Stomach (tissue), 8 donors: ENCODE measurements at regions not wholly inside any gene's neighbourhood (a gene's known extent, or its start where the extent isn't known, plus 50 kb on each side); places are given as distances from the start of the nearest gene placed in this dataset.

Experiments
- DNase-seq, 2 donors: peaks; one replicate each; pipeline versions ENCODE4 v3.0.0 to v3.0.0-alpha.2; 2013 to 2019
- H3K27ac ChIP-seq, 5 donors: fragments of 200-600 bp in 4 of 5; sonication (generic) in 4 of 5; one replicate each; pipeline ENCODE4 v1.5.1; 2013 to 2019; ENCODE audit warnings: mild to moderate bottlenecking in 1 of 5, moderate library complexity in 1 of 5
- H3K27me3 ChIP-seq, 3 donors: fragments of 200-600 bp; sonication (generic); one replicate each; pipeline ENCODE4 v1.5.1; 2017 to 2019; ENCODE audit warnings: mixed run types in 1 of 3
- H3K36me3 ChIP-seq, 4 donors: fragments of 200-600 bp; sonication (generic); 1 replicate in 3 of 4; 2 replicates in 1 of 4; pipeline ENCODE4 v1.5.1; 2016 to 2019
- H3K4me1 ChIP-seq, 4 donors: fragments of 200-600 bp; sonication (generic); one replicate each; pipeline ENCODE4 v1.5.1; 2016 to 2019
- H3K4me3 ChIP-seq, 4 donors: fragments of 200-600 bp; sonication (generic) in 3 of 4; one replicate each; pipeline ENCODE4 v1.5.1; 2016 to 2019; ENCODE audit warnings: mild to moderate bottlenecking in 1 of 4
- H3K9me3 ChIP-seq, 4 donors: fragments of 200-600 bp; sonication (generic); one replicate each; pipeline ENCODE4 v1.5.1; 2016 to 2019
- CTCF ChIP-seq, 7 experiments: fragments of 450-650 bp in 4 of 7; fragments of 200-600 bp in 3 of 7; sonication (generic) in 3 of 7; IDR thresholded peaks; one replicate each; pipeline ENCODE4 v1.5.1; 2016 to 2019; ENCODE audit warnings: antibody characterized with exemption in 7 of 7, control low read depth in 2 of 7, mild to moderate bottlenecking in 1 of 7
- EP300 ChIP-seq: sonication (generic); formaldehyde crosslinking; IDR thresholded peaks from one replicate; pipeline ENCODE4 v1.6.1; 2017; ENCODE audit warnings: antibody characterized with exemption
- POLR2A ChIP-seq, 4 donors: fragments of 450-650 bp; IDR thresholded peaks; one replicate each; pipeline ENCODE4 v1.6.1; 2016; ENCODE audit warnings: antibody characterized with exemption in 4 of 4, control low read depth in 2 of 4, mild to moderate bottlenecking in 1 of 4, moderate library complexity in 1 of 4
- POLR2AphosphoS5 ChIP-seq, 3 donors: sonication (generic); formaldehyde crosslinking; IDR thresholded peaks; one replicate each; pipeline ENCODE4 v1.6.1; 2016; ENCODE audit warnings: antibody characterized with exemption in 3 of 3
- WGBS, 5 donors: extraction: QIAGEN DNeasy Blood & Tissue Kit in 3 of 5; methylation state at CpG; one replicate each; pipeline versions ENCODE4 v1.1.5 to v1.1.7; 2013 to 2018; 5-methylcytosine and 5-hydroxymethylcytosine counted together
- intact Hi-C: fragments of 100-400 bp; cut with DNase I; formaldehyde crosslinking; loops from one replicate; pipeline ENCODE4 v1.15.1; 2023; ENCODE audit warnings: low total_unique reads
- donor health status: healthy with polysubstance abuse.
- donor health status: Bipolar disorder and iron deficiency.
- donor health status: healthy.

GRCh38 chr14:98623788-98624415 is 648.1 kb downstream of the BCL11B start:
- Histone ChIP-seq H3K36me3 (no peaks in the 10 kb centered on the region), H3K4me1 (no peaks in the 10 kb centered on the region), H3K27ac (no peak overlapping the region), H3K27me3 (no peaks in the 10 kb centered on the region), H3K9me3 (peaks cover 0 to 29% (median 6%) of the 10 kb centered on the region in 4 donors), H3K4me3 (no peak overlapping the region)
- intact Hi-C loops = no loop called here
- no peak for TF ChIP-seq EP300
- TF ChIP-seq POLR2A (IDR thresholded peaks at IDR 0.05) = no peak
- TF ChIP-seq CTCF (IDR thresholded peaks at IDR 0.05) = no peak
- no peak for TF ChIP-seq POLR2AphosphoS5 (IDR thresholded peaks at IDR 0.05)
- no peak for DNase-seq
- 87 to 91% (median 90%) methylated on average over 14 of the region's 14 CpGs for WGBS, 5 donors

- intact Hi-C loops = no loop called here
- TF ChIP-seq EP300 = no peak
- TF ChIP-seq POLR2A (IDR thresholded peaks at IDR 0.05) = no peak
- TF ChIP-seq CTCF (IDR thresholded peaks at IDR 0.05) = no peak
- TF ChIP-seq POLR2AphosphoS5 (IDR thresholded peaks at IDR 0.05) = no peak
- H3K36me3 ChIP-seq = no peaks in the 10 kb centered on the region
- peaks cover 0 to 4% (median under 1%) of the 10 kb centered on the region in 4 donors for H3K9me3 ChIP-seq
- H3K4me3 ChIP-seq = no peak overlapping the region
- DNase-seq = peak in 1 of 2 donors; percentile 37
- 51 to 70% (median 61%) methylated on average over 5 of the region's 5 CpGs for WGBS, 5 donors
- H3K4me1 ChIP-seq = no peaks in the 10 kb centered on the region
- H3K27ac ChIP-seq = no peak overlapping the region
- no peaks in the 10 kb centered on the region for H3K27me3 ChIP-seq
Observed at GRCh38 chr14:98633380-98633779, 638.6 kb downstream of the BCL11B start.

- WGBS, 5 donors = 64 to 72% (median 70%) methylated on average over 6 of the region's 6 CpGs
- Histone ChIP-seq H3K9me3 (no peaks in the 10 kb centered on the region), H3K27ac (no peak overlapping the region), H3K4me1 (no peaks in the 10 kb centered on the region), H3K4me3 (no peak overlapping the region), H3K36me3 (no peaks in the 10 kb centered on the region), H3K27me3 (no peaks in the 10 kb centered on the region)
- no peak for DNase-seq
- intact Hi-C loops = no loop called here
- TF ChIP-seq POLR2AphosphoS5 (IDR thresholded peaks at IDR 0.05) = no peak
- no peak for TF ChIP-seq EP300
- TF ChIP-seq CTCF (IDR thresholded peaks at IDR 0.05) = no peak
- TF ChIP-seq POLR2A (IDR thresholded peaks at IDR 0.05) = no peak
Observed at GRCh38 chr14:98634043-98634820, 637.8 kb downstream of the BCL11B start.

GRCh38 chr14:98638366-98638765 is 633.6 kb downstream of the BCL11B start:
- no peaks in the 10 kb centered on the region for H3K4me1 ChIP-seq
- H3K27me3 ChIP-seq = no peaks in the 10 kb centered on the region
- H3K27ac ChIP-seq = no peak overlapping the region
- peaks cover 0 to 5% (median 2%) of the 10 kb centered on the region in 4 donors for H3K9me3 ChIP-seq
- H3K36me3 ChIP-seq = no peaks in the 10 kb centered on the region
- no peak for DNase-seq
- H3K4me3 ChIP-seq = no peak overlapping the region
- intact Hi-C loops = no loop called here
- WGBS, 5 donors = 86 to 95% (median 90%) methylated on average over 3 of the region's 3 CpGs
- TF ChIP-seq POLR2AphosphoS5 (IDR thresholded peaks at IDR 0.05) (no peak), CTCF (IDR thresholded peaks at IDR 0.05) (no peak), POLR2A (IDR thresholded peaks at IDR 0.05) (no peak), EP300 (no peak)
